NB4 (cell line): ENCODE measurements at regions not wholly inside any gene's neighbourhood (a gene's known extent, or its start where the extent isn't known, plus 50 kb on each side); places are given as distances from the start of the nearest gene placed in this dataset.

Experiments used
- MYC ChIP-seq: IDR thresholded peaks from 2 replicates; pipeline ENCODE4 v1.6.1; 2011; ENCODE audit warnings: low read depth, low read length
- POLR2A ChIP-seq: IDR thresholded peaks from 2 replicates; pipeline ENCODE4 v1.6.1; 2011; ENCODE audit warnings: mild to moderate bottlenecking; ENCODE audit not compliant: insufficient read length; ENCODE audit errors: extremely low read depth

- TF ChIP-seq POLR2A = no peak
- TF ChIP-seq MYC = no peak
These were observed 490.2 kb downstream of the TLL1 start for GRCh38 chr4:166363198-166363597.
